ENCODE measurements at regions not wholly inside any gene's neighbourhood (a gene's known extent, or its start where the extent isn't known, plus 50 kb on each side); places are given as distances from the start of the nearest gene placed in this dataset.

DNA sequence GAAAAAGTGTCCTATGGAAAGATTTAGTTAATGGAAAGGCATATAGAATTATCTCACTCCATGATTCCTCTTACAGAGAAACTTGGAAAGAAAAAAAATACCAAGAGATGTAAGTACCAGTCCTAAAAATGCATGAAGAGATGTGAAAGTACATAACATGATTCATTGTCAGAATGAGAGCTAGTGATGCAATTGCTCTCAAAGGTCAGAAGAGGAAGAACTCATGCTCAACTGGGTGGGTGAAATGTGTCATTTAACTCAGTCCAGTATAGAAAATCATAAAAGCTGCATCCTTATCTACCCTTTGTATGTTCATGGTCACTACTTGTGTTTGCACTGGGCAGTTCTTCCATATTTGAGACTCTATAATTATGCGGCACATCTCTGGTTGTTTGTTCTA lies 300.0 kb upstream of the PIK3C3 start:
- Histone ChIP-seq H3K27ac (no peak overlapping the region), H3K9me3 (no peaks in the 10 kb centered on the region), H3K36me3 (no peaks in the 10 kb centered on the region), H3K27me3 (no peaks in the 10 kb centered on the region), H3K4me1 (no peaks in the 10 kb centered on the region), H3K4me3 (no peak overlapping the region)
- 90 to 93% methylated on average over 1 of the region's 1 CpG for WGBS, 2 donors
- DNase-seq (no peak), ATAC-seq (ENCODE audit: low FRiP score in 2 of 2) (no peak)
- no peak for TF ChIP-seq EP300 (IDR thresholded peaks at IDR 0.05)

GRCh38 chr18:41647914-41648313 lies 307.1 kb upstream of the PIK3C3 start:
- no peak overlapping the region for H3K4me3 ChIP-seq
- no peaks in the 10 kb centered on the region for H3K9me3 ChIP-seq
- H3K27ac ChIP-seq: no peak overlapping the region
- DNase-seq (no peak), ATAC-seq (ENCODE audit: low FRiP score in 2 of 2) (no peak)
- 73 to 74% methylated on average over 2 of the region's 2 CpGs for WGBS, 2 donors
- no peaks in the 10 kb centered on the region for H3K4me1 ChIP-seq
- no peak for TF ChIP-seq POLR2A (IDR thresholded peaks at IDR 0.05)
- TF ChIP-seq POLR2AphosphoS5 (IDR thresholded peaks at IDR 0.05): no peak
- no peak for TF ChIP-seq EP300 (IDR thresholded peaks at IDR 0.05)
- no peak for TF ChIP-seq CTCF (IDR thresholded peaks at IDR 0.05)
- no peaks in the 10 kb centered on the region for H3K36me3 ChIP-seq
- no peaks in the 10 kb centered on the region for H3K27me3 ChIP-seq

- WGBS, 2 donors: 65% methylated on average over 11 of the region's 11 CpGs
- no peak for TF ChIP-seq EP300 (IDR thresholded peaks at IDR 0.05)
- no peak for TF ChIP-seq POLR2AphosphoS5 (IDR thresholded peaks at IDR 0.05)
- no peak for TF ChIP-seq POLR2A (IDR thresholded peaks at IDR 0.05)
- no peak for TF ChIP-seq CTCF (IDR thresholded peaks at IDR 0.05)
- no peak for DNase-seq
Measured at GRCh38 chr18:41646915-41647620, 308.0 kb upstream of the PIK3C3 start.

DNA sequence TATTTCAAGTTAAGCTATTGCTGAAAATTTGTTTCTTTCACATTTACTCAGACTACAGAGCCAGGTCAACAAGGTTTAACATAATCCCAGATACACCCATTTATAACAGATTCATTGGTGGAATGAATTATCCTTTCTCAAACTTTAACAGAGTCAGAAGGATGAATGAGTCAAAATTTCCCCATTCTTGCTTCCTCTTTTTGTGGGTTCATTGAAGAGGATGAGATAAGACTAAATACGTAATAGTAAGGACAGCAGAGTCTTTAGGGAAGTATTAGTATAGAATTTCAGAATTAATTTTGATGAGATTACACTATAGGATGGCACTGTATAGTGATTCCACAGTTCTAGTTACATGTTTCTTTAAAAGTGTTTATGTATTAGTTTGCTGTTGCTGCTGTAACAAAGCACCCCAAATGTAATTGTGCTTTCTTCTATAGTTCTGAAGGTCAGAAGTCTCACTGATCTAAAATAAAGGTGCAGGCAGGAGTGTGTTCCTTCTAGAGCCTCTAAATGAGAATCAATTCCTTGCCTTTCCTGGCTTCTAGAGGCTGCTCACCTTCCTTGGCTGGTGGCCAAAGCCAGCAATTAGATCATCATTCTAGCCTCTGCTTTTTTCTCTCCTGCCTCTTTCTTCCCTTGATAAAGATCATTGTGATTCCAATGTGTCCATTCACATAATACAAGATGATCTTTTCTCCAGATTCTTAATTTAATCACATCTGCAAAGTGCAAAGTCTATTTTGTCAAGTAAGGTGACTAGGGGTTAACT lies 309.3 kb upstream of the PIK3C3 start:
- Histone ChIP-seq H3K36me3 (no peaks in the 10 kb centered on the region), H3K9me3 (no peaks in the 10 kb centered on the region), H3K27me3 (no peaks in the 10 kb centered on the region), H3K4me1 (no peaks in the 10 kb centered on the region), H3K27ac (no peak overlapping the region), H3K4me3 (no peak overlapping the region)
- TF ChIP-seq CTCF (IDR thresholded peaks at IDR 0.05) (no peak), POLR2AphosphoS5 (IDR thresholded peaks at IDR 0.05) (no peak), POLR2A (IDR thresholded peaks at IDR 0.05) (no peak), EP300 (IDR thresholded peaks at IDR 0.05) (no peak)
- no peak for ATAC-seq (ENCODE audit: low FRiP score in 2 of 2)
- 54 to 70% methylated on average over 1 of the region's 1 CpG for WGBS, 2 donors
- DNase-seq: no peak

More at GRCh38 chr18:41646915-41647620, 308.0 kb upstream of the PIK3C3 start:
- Histone ChIP-seq H3K27ac (no peak overlapping the region), H3K36me3 (no peaks in the 10 kb centered on the region), H3K27me3 (no peaks in the 10 kb centered on the region), H3K4me1 (no peaks in the 10 kb centered on the region), H3K9me3 (no peaks in the 10 kb centered on the region), H3K4me3 (no peak overlapping the region)
- no peak for ATAC-seq (ENCODE audit: low FRiP score in 2 of 2)

- Histone ChIP-seq H3K9me3 (no peaks in the 10 kb centered on the region), H3K36me3 (no peaks in the 10 kb centered on the region), H3K4me1 (no peaks in the 10 kb centered on the region), H3K27me3 (no peaks in the 10 kb centered on the region), H3K4me3 (no peak overlapping the region), H3K27ac (no peak overlapping the region)
- TF ChIP-seq POLR2AphosphoS5 (IDR thresholded peaks at IDR 0.05): no peak
- TF ChIP-seq CTCF (IDR thresholded peaks at IDR 0.05): no peak
- TF ChIP-seq POLR2A (IDR thresholded peaks at IDR 0.05): no peak
- no peak for TF ChIP-seq EP300 (IDR thresholded peaks at IDR 0.05)
- DNase-seq (no peak), ATAC-seq (ENCODE audit: low FRiP score in 2 of 2) (no peak)
- 42 to 59% methylated on average over 1 of the region's 1 CpG for WGBS, 2 donors
Measured at GRCh38 chr18:41644466-41644865, 310.6 kb upstream of the PIK3C3 start.
